BLaER1 (cell line): ENCODE measurements at regions not wholly inside any gene's neighbourhood (a gene's known extent, or its start where the extent isn't known, plus 50 kb on each side); places are given as distances from the start of the nearest gene placed in this dataset.
"Not testable (repeated sequence)": the region's sequence is repeated elsewhere in the genome, so short reads cannot be mapped to it uniquely, and the experiment has no call there.

Experiments
- H3K27ac ChIP-seq: shearing (Covaris generic); formaldehyde crosslinking; 2 replicates; pipeline ENCODE4 v1.8.1; 2022
- H3K27me3 ChIP-seq: shearing (Covaris generic); formaldehyde crosslinking; 2 replicates; pipeline ENCODE4 v1.8.1; 2022
- H3K36me3 ChIP-seq: shearing (Covaris generic); formaldehyde crosslinking; 2 replicates; pipeline ENCODE4 v1.8.1; 2022
- H3K4me1 ChIP-seq: shearing (Covaris generic); formaldehyde crosslinking; 2 replicates; pipeline ENCODE4 v1.8.1; 2022
- H3K4me2 ChIP-seq: shearing (Covaris generic); formaldehyde crosslinking; 2 replicates; pipeline ENCODE4 v1.8.1; 2022
- H3K4me3 ChIP-seq: shearing (Covaris generic); formaldehyde crosslinking; 2 replicates; pipeline ENCODE4 v1.8.1; 2022
- H3K9ac ChIP-seq: shearing (Covaris generic); formaldehyde crosslinking; 2 replicates; pipeline ENCODE4 v1.8.1; 2022
- H3K9me3 ChIP-seq: shearing (Covaris generic); formaldehyde crosslinking; 2 replicates; pipeline ENCODE4 v1.8.1; 2022
- H4K20me1 ChIP-seq: shearing (Covaris generic); formaldehyde crosslinking; 2 replicates; pipeline ENCODE4 v1.8.1; 2022
- Cebpa-rat ChIP-seq: shearing (Covaris generic); IDR thresholded peaks from 2 replicates; pipeline ENCODE4 v1.8.1; 2022

DNA sequence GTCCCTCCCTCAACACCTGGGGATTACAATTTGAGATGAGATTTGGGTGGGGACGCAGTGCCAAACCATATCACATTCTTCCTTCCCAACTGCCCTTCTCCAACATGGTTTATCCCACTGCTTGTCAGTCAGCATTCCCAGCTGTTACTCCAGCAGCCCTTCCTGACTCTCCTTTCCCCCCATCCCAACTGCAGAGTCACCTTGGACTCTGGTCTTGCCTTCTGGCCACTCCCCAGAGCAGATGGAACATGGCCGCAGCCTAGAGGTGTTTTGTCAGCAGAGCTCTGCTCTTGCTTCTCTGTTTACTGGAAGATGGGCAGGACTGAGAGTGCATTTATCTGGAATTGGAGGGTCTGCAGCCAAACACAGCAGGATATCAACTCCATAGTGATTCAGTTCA is 51.2 kb upstream of the MEX3C start:
- Histone ChIP-seq H3K4me1 (no peaks in the 10 kb centered on the region), H3K9me3 (peaks cover 31% of the 10 kb centered on the region), H4K20me1 (no peaks in the 10 kb centered on the region), H3K36me3 (no peaks in the 10 kb centered on the region), H3K4me2 (no peak overlapping the region), H3K4me3 (no peak overlapping the region), H3K27me3 (no peaks in the 10 kb centered on the region), H3K27ac (no peak overlapping the region), H3K9ac (no peak overlapping the region)
- no peak for TF ChIP-seq Cebpa-rat

DNA sequence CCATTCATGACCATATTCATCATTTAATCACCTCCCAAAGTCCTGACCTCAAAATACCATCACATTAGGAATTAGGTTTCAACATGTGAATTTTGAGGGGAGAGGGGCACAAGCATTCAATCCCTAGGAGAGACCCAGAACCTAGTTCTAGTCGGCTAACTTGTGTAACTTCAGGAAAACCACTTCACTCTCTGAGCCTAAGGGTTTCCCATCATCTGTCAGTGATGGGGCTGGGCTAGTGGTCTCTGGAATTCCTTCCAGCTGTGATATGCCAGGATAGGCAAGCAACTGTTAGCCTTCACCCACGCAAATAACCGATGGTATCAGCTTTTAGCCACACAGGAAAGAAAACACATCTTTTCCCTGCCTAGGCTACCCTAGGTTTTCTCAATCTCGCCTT is 52.5 kb upstream of the MEX3C start:
- TF ChIP-seq Cebpa-rat = no peak
- H3K9me3 ChIP-seq = peaks cover 31% of the 10 kb centered on the region
- H3K27me3 ChIP-seq = no peaks in the 10 kb centered on the region
- H4K20me1 ChIP-seq = no peaks in the 10 kb centered on the region
- H3K9ac ChIP-seq = no peak overlapping the region
- H3K4me2 ChIP-seq = no peak overlapping the region
- no peaks in the 10 kb centered on the region for H3K36me3 ChIP-seq
- no peak overlapping the region for H3K27ac ChIP-seq
- H3K4me3 ChIP-seq = no peak overlapping the region
- H3K4me1 ChIP-seq = no peaks in the 10 kb centered on the region

DNA sequence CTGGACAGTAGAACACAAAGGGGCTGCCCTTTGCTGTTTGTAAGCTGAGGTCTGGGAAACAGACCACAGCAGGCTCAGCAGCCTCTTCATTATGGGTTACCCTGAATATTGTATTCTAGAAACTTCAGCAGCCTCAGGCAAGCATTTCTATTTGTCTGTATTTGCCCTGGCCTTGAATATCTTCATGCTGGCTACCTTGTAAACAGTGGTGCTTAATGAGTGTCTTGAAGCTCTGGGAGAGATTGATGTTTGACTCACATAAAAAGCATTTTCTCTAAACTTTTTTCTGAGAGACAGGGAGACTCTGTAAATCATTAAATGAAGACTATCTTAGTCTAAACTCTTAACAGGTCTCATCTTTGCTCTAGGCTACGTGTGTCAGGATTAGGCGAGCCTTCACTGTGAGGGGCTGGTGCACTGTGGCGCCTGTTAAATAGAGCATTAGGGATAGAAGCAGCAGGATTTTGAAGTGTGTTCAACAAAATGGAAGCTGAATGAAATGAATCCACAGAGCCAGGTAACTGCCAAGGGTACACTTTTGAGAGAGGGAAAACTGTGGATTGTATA is 53.1 kb upstream of the MEX3C start:
- TF ChIP-seq Cebpa-rat = no peak
- H3K9me3 ChIP-seq = peaks cover 31% of the 10 kb centered on the region
- H3K27me3 ChIP-seq = no peaks in the 10 kb centered on the region
- no peak overlapping the region for H3K9ac ChIP-seq
- no peaks in the 10 kb centered on the region for H3K4me1 ChIP-seq
- H3K36me3 ChIP-seq = no peaks in the 10 kb centered on the region
- no peak overlapping the region for H3K27ac ChIP-seq
- H4K20me1 ChIP-seq = no peaks in the 10 kb centered on the region
- H3K4me2 ChIP-seq = no peak overlapping the region
- H3K4me3 ChIP-seq = no peak overlapping the region

DNA sequence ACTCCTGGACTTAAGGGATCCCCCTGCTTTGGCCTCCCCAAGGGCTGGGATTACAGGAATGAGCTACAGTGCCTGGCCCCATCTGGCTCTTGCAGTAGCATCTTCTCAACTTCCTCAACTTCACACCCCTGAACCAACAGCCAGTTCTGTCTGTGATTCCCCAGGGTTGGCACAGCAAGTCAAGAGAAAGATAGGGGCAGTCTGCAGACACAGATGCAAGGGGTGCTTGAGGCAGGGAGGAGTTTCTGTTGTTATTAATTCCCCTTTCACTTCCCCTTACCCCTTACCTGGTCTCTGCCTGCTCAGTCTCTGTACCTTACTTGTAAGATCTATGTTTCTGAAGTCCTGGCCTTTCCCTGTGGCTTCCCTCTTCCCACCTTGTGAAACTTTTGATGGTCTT is 54.1 kb upstream of the MEX3C start:
- Histone ChIP-seq H3K4me1 (no peaks in the 10 kb centered on the region), H3K4me3 (no peak overlapping the region), H3K4me2 (no peak overlapping the region), H3K27ac (no peak overlapping the region), H3K9me3 (peaks cover 27% of the 10 kb centered on the region), H4K20me1 (no peaks in the 10 kb centered on the region), H3K27me3 (no peaks in the 10 kb centered on the region), H3K9ac (no peak overlapping the region), H3K36me3 (no peaks in the 10 kb centered on the region)
- TF ChIP-seq Cebpa-rat = no peak

DNA sequence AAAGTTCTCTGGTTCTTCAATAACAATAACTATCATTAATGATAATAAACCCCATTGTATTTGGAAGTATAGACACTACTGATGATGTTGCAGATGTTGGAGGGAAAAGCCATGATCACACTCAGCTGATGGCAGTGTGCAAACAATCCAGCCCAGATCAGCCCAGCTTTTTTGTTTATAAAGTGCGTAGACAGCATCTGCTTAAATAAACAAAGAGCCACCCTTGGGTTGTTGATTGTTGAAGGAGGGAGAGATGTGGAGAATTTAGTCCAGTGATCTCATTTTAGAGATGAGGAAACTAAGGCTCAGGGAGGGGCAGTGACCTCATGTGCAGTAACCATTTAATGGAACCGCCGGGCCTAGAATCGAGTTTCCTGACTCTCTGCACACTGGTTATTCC is 56.0 kb upstream of the MEX3C start:
- Histone ChIP-seq H3K4me3 (no peak overlapping the region), H3K36me3 (no peaks in the 10 kb centered on the region), H3K9me3 (peaks cover 11% of the 10 kb centered on the region), H3K4me2 (no peak overlapping the region), H3K27me3 (no peaks in the 10 kb centered on the region), H3K9ac (no peak overlapping the region), H4K20me1 (no peaks in the 10 kb centered on the region), H3K4me1 (no peaks in the 10 kb centered on the region), H3K27ac (no peak overlapping the region)
- TF ChIP-seq Cebpa-rat = no peak

DNA sequence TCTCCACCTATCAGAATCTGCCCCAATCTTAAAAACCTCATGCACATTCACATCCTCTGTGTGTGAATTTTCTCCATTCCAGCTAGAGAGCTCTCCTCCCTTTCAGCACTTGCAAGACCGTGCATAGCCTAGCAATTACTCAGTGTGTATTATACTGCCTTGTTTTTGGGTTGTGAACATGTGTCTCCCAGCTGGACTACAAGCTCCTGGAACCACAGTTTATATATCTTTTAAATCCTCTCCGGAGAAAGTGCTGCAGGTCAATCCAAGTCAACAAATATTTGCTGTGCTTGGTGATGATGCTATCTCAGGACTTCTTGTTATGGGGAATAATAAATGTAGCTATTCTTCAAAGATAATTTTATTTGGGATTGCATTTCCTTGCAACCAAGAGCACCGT is 58.2 kb upstream of the MEX3C start:
- no peaks in the 10 kb centered on the region for H3K4me1 ChIP-seq
- H4K20me1 ChIP-seq = no peaks in the 10 kb centered on the region
- H3K27me3 ChIP-seq = no peaks in the 10 kb centered on the region
- H3K9ac ChIP-seq = no peak overlapping the region
- H3K27ac ChIP-seq = no peak overlapping the region
- no peak overlapping the region for H3K4me3 ChIP-seq
- no peaks in the 10 kb centered on the region; the same call in 1 of the 2 replicates for H3K9me3 ChIP-seq
- H3K36me3 ChIP-seq = no peaks in the 10 kb centered on the region
- TF ChIP-seq Cebpa-rat = no peak
- H3K4me2 ChIP-seq = no peak overlapping the region

DNA sequence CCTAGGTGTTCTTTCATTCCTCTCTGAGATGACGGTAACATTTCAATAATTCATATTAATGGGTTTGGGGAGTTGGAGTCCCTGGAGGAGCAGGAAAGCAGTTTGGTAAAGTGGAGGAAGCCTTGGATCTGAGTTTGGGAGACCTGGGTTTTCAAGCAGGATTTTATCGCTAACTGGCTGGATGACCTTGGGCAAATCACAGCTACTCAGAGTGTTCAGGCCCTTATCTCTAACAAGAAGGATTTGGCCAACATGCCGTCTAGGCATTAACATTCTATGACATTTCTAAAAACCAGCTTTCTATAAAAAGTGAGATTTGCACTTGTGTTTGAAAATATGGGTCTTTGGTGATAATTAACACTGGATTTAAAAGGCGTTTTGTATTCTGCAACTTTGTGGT is 59.7 kb upstream of the MEX3C start:
- TF ChIP-seq Cebpa-rat = no peak
- H3K4me3 ChIP-seq = no peak overlapping the region
- H3K4me2 ChIP-seq = no peak overlapping the region
- H3K4me1 ChIP-seq = no peaks in the 10 kb centered on the region
- H3K27ac ChIP-seq = no peak overlapping the region
- H3K27me3 ChIP-seq = no peaks in the 10 kb centered on the region
- H4K20me1 ChIP-seq = no peaks in the 10 kb centered on the region
- no peaks in the 10 kb centered on the region for H3K36me3 ChIP-seq
- H3K9ac ChIP-seq = no peak overlapping the region
- H3K9me3 ChIP-seq = no peaks in the 10 kb centered on the region; the same call in 1 of the 2 replicates

DNA sequence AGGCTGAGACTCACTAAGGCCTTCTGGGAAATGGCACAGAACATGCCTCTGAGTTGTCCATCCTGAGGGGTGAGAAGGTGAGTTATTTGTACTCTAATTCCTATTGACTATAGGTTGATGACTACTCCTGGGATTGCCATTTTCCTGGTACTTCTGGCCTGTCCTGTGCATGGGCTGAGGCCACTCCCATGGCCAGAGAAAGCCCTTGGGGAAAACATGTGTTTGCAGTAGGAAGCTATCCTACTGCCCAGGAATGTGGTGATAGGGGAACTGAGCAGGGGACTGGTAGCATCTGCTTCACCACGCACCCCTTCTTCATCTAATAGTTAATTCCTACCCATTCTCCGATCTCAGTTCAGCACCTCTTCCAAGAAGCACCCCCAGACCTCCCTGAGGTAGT is 62.6 kb upstream of the MEX3C start:
- Histone ChIP-seq H3K4me1 (no peaks in the 10 kb centered on the region), H3K9me3 (no peaks in the 10 kb centered on the region; the same call in none of the 2 replicates), H3K4me2 (no peak overlapping the region), H4K20me1 (no peaks in the 10 kb centered on the region), H3K9ac (no peak overlapping the region), H3K4me3 (no peak overlapping the region), H3K27ac (no peak overlapping the region), H3K36me3 (no peaks in the 10 kb centered on the region), H3K27me3 (no peaks in the 10 kb centered on the region)
- no peak for TF ChIP-seq Cebpa-rat

DNA sequence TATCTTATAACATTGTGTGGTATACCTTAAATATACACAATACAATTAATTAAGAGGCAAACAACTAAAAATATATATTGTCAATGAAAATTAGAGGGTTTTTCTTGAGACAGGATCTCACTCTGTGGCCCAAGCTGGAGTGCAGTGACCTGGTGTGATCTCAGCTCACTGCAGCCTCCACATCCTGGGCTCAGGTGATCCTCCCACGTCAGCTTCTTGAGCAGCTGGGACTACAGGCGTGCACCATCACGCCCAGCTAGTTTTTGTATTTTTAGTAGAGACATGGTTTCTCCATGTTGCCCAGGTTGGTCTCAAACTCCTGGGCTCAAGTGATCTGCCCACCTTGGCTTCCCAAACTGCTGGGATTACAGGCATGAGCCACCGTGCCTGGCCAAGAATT is 68.6 kb upstream of the MEX3C start:
- H4K20me1 ChIP-seq, H3K27me3 ChIP-seq, H3K4me1 ChIP-seq, H3K9ac ChIP-seq, H3K4me2 ChIP-seq, H3K27ac ChIP-seq, H3K36me3 ChIP-seq, H3K4me3 ChIP-seq: not testable (repeated sequence)
- H3K9me3 ChIP-seq = peaks cover 11% of the 10 kb centered on the region

DNA sequence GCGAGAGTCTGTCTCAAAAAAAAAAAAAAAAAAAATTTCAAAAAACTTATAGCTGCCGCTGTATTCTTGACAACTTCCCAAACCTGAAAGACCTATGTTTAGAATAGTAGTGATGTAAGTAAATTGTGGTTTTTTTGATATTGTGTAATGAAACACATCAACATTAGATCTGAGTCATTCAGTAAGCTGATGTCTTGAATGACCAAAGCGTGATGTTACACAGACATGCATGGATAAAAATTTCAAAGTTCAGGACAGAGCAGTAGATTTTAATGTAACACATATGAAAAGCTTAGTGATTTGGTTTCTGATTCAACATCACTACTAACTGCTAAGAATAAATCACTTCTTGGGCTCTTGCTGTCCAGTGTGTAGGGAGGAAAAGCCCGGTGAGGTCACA is 69.3 kb upstream of the MEX3C start:
- H3K4me3 ChIP-seq = no peak overlapping the region
- no peak overlapping the region for H3K9ac ChIP-seq
- no peaks in the 10 kb centered on the region for H3K4me1 ChIP-seq
- no peaks in the 10 kb centered on the region for H3K36me3 ChIP-seq
- H3K27ac ChIP-seq = no peak overlapping the region
- H3K27me3 ChIP-seq = no peaks in the 10 kb centered on the region
- no peak for TF ChIP-seq Cebpa-rat
- H3K4me2 ChIP-seq = no peak overlapping the region
- peaks cover 12% of the 10 kb centered on the region for H3K9me3 ChIP-seq
- no peaks in the 10 kb centered on the region for H4K20me1 ChIP-seq

DNA sequence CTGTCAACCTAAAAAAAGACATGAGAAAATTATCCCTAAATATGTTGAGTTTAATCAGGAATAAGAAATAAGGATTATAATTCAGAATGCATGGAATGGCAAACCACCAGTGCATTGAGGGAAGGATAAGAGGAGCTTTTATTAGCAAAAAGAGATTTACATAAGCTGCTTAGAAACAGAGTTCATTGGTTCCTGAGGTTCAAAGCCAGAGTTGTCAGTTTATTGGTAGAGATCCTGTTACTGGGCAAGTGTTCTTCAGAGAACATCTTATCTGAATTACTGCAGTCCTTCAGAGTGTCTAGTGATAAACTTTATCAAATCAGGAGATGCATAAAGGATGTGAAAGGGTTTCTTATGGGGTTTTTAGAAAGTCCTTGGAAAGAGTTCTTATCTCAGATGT is 76.0 kb upstream of the MEX3C start:
- TF ChIP-seq Cebpa-rat = no peak
- no peaks in the 10 kb centered on the region for H3K36me3 ChIP-seq
- no peak overlapping the region for H3K4me3 ChIP-seq
- H3K4me2 ChIP-seq = no peak overlapping the region
- H3K9ac ChIP-seq = no peak overlapping the region
- peaks cover 12% of the 10 kb centered on the region for H3K4me1 ChIP-seq
- H4K20me1 ChIP-seq = no peaks in the 10 kb centered on the region
- no peak overlapping the region for H3K27ac ChIP-seq
- H3K27me3 ChIP-seq = no peaks in the 10 kb centered on the region
- H3K9me3 ChIP-seq = peaks cover 12% of the 10 kb centered on the region
